ENCODE measurements at regions not wholly inside any gene's neighbourhood (a gene's known extent, or its start where the extent isn't known, plus 50 kb on each side); places are given as distances from the start of the nearest gene placed in this dataset.

GRCh38 chr6:121698617-121699016 is 263.2 kb downstream of the GJA1 start:
- TF ChIP-seq POLR2A (IDR thresholded peaks at IDR 0.05) (no peak), CTCF (IDR thresholded peaks at IDR 0.05) (no peak)

Data from vagina (tissue), 2 donors.